HG03558 (cell line): ENCODE measurements at regions not wholly inside any gene's neighbourhood (a gene's known extent, or its start where the extent isn't known, plus 50 kb on each side); places are given as distances from the start of the nearest gene placed in this dataset.
"Not testable (repeated sequence)": the region's sequence is repeated elsewhere in the genome, so short reads cannot be mapped to it uniquely, and the experiment has no call there.

Source experiments
- ATAC-seq: cut with Tn5 transposase; IDR thresholded peaks from one replicate; pipeline ENCODE4 v1.9.1; 2021; ENCODE audit warnings: moderate number of reproducible peaks; ENCODE audit not compliant: unreplicated experiment; ENCODE audit errors: extremely low read depth

GRCh38 chr12:90832427-90832826, 122.5 kb downstream of the CCER1 start:
- no peak for ATAC-seq

GRCh38 chr12:90831712-90832111, 123.3 kb downstream of the CCER1 start:
- ATAC-seq, result no peak

DNA sequence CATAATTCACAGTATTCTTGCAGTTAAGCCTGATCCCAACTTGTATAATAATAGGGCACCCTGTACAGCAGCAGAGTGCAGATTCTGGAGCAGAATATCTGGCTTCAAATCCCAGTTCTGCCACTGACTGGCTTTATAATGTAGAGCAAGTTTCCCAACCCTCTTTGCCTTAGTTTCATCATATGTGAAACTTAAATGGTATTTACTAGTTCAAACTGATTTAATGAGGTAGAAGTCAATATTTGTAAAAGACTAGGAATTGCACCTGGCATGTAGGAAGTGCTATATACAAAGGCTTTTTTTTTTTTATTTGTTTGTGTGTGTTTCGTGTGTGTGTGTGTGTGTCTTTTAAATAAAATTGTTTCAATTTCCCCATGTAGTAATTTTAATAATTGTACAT, 125.9 kb downstream of the CCER1 start:
- ATAC-seq, result no peak

DNA sequence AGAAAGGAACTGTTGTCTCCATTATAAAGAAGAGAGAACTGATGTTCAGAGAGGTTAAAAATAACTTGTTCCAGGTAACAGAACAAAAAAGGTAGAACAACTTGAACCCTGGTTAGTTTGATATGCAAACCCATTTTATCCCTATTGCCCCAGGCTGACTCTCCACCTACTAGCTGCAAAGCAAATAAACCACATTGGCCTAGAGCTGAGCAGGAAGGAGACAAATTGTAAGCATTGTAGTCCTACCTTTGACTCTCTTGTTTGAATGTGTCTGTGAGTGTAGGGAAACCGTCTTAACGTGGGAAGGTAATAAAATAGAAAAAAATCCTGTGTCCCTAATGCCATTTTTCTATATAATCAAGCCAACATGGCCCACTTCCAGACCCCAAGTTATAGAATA, 126.4 kb downstream of the CCER1 start:
- no peak for ATAC-seq

GRCh38 chr12:90827567-90827966, 127.4 kb downstream of the CCER1 start:
- ATAC-seq, result no peak

DNA sequence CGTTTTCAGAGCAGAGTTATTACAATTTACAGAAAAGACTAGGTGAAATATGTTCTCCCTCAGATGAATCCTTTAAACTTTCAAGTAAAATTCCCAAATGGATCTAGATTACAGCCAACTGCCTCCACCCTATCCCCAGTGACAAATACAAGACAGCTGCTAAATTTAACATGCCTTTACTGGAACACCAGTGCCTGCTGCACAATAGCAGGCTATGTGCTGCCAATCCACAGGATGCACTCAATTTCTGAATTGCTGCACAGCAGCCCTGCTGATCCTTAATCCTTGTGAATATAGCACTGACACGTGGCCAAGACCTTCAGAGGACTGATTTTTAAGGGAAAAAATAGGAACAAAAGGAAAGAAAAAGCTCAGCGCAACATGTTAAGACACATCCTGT, 128.9 kb downstream of the CCER1 start:
- ATAC-seq, result no peak

- ATAC-seq, result no peak
Measured at GRCh38 chr12:90823859-90824258, 131.1 kb downstream of the CCER1 start.

DNA sequence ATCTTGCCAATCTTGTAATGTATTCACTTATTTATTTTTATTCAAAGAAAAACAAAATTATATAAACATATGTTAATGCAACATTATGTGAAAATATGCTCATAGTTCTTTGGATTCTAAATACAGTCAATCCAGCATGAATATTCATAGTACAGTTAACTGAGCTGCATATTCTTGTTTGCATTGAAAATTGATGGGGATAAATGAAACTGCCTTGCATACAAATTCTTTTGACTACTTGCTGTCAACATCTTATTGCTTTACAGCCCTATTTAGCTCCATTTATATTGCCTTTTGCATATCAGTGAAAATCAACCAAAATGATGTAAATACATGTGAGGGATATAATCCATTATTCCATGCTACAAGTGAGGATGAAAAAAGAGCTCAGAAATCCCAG, 135.3 kb downstream of the CCER1 start:
- no peak for ATAC-seq

- no peak for ATAC-seq
Measured at GRCh38 chr12:90816353-90817089, 138.5 kb downstream of the CCER1 start.

DNA sequence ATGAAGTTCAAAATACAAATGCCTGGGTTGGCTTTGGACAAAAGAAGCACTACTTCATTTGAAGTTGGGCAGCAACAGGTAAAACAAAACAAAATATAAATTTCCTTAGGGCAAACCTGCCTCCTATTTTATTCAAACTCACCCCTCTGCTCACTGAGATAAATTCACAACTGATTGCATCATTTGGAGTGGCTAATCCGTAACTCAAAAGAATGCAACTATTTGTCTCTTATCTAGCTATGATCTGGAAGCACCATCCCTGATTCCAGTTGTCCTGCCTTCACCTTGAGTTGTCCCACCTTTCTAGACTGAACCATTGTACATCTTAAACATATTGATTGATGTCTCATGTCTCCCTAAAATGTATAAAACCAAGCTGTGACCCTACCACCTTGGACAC, 145.0 kb downstream of the CCER1 start:
- no peak for ATAC-seq

DNA sequence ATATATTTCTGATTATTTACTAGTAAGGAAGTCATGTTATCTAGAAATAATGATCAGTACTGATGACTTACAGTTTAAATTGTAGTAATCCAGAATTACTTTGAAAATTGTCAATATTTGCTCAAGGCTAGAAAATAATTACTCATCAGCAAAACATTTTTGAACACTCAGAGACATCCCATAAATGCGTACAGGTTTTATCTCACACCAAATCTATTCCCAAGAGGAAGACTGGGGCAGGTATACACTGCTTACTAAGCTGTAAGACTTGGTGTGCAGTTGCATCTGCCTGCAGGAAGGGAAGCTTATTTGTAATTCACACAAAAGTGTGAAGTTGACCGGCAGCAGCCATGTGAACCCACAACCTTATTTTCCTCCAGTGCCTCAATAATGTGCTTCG, 146.4 kb downstream of the CCER1 start:
- ATAC-seq, result no peak

- no peak for ATAC-seq
Measured at GRCh38 chr12:90802727-90803126, 152.2 kb downstream of the CCER1 start.

GRCh38 chr12:90801776-90802175, 153.2 kb downstream of the CCER1 start:
- ATAC-seq, result no peak

GRCh38 chr12:90794212-90794611, 160.8 kb downstream of the CCER1 start:
- ATAC-seq, result no peak

DNA sequence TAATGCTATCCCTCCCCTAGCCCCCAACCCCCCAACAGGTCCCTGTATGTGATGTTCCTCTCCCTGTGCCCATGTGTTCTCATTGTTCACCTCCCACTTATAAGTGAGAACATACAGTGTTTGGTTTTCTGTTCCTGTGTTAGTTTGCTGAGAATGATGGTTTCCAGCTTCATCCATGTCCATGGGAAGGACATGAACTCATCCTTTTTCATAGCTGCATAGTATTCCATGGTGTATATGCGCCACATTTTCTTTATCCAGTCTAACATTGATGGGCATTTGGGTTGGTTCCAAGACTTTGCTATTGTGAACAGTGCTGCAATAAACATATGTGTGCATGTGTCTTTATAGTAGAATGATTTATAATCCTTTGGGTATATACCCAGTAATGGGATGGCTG, 162.3 kb downstream of the CCER1 start:
- ATAC-seq, result not testable (repeated sequence)

- no peak for ATAC-seq
Measured at GRCh38 chr12:90791445-90791844, 163.5 kb downstream of the CCER1 start.

DNA sequence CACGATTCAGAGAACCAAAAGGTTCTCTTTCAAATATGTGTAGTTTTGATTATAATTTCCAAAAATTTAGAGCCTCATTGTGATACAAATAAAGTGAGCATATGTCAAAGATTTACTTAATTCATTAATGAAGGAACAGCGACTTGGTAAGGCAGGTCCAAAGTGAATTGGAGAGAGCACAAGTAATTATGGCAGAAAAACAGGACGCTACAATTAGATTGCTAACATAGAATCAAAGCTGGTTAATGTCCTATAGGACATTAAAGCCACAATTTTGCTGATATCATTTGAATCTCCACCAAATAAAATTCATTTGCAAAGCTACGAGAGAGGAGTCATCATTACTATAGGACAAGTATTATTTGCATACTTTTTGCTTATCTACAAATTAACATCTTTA, 164.2 kb downstream of the CCER1 start:
- ATAC-seq, result no peak

GRCh38 chr12:90773491-90773890, 181.5 kb downstream of the CCER1 start:
- no peak for ATAC-seq

GRCh38 chr12:90770861-90771260, 184.1 kb downstream of the CCER1 start:
- ATAC-seq, result no peak

GRCh38 chr12:90757957-90758356, 197.0 kb downstream of the CCER1 start:
- no peak for ATAC-seq

GRCh38 chr12:90745211-90745610, 209.8 kb downstream of the CCER1 start:
- no peak for ATAC-seq

DNA sequence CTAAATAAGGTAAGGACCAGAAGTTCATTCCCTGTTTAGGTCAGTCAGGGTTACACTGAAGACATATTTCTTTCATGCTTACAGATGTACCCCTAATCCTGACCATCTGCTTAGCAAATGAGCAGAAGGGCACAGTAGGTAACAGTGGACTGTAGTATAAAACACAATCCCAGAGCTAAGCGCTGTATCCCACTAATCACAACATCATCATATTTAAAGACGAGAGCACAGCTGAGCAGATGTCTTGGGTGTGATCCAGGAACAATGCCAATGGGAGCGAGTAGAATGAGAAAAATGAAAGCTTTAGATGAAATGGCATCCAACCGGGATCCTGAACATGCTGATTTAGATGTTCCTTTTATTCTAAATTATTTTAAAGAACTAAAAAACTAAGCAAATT, 213.4 kb downstream of the CCER1 start:
- ATAC-seq, result no peak

GRCh38 chr12:90729736-90730135, 225.2 kb downstream of the CCER1 start:
- ATAC-seq, result no peak
